Adrenal gland (tissue), 9 donors: ENCODE measurements at regions not wholly inside any gene's neighbourhood (a gene's known extent, or its start where the extent isn't known, plus 50 kb on each side); places are given as distances from the start of the nearest gene placed in this dataset.

Experiments
- DNase-seq, 7 donors: peaks; one replicate each; pipeline ENCODE4 v3.0.0-alpha.2; 2019 to 2020
- H3K27ac ChIP-seq, 5 donors: fragments of 200-600 bp; sonication (generic) in 4 of 5; 1 replicate in 3 of 5; 2 replicates in 2 of 5; pipeline versions ENCODE4 v1.5.1 to v1.8.0; 2016 to 2020; ENCODE audit warnings: mild to moderate bottlenecking in 1 of 5
- H3K27me3 ChIP-seq: fragments of 200-600 bp; 2 replicates; pipeline ENCODE4 v1.8.0; 2021
- H3K36me3 ChIP-seq, 2 donors: fragments of 200-600 bp; replicated peaks in 1 of 2; 1 replicate in 1 of 2; 2 replicates in 1 of 2; pipeline versions ENCODE4 v1.5.1 to v1.8.0; 2018 to 2022
- H3K4me1 ChIP-seq, 2 donors: fragments of 200-600 bp; replicated peaks in 1 of 2; 1 replicate in 1 of 2; 2 replicates in 1 of 2; pipeline versions ENCODE4 v1.5.1 to v1.8.0; 2018 to 2021
- H3K4me3 ChIP-seq, 4 donors: fragments of 200-600 bp; sonication (generic) in 3 of 4; one replicate each; pipeline ENCODE4 v1.5.1; 2016 to 2018
- H3K9me3 ChIP-seq, 3 donors: fragments of 200-600 bp; sonication (generic) in 1 of 3; replicated peaks in 1 of 3; 1 replicate in 2 of 3; 2 replicates in 1 of 3; pipeline versions ENCODE4 v1.5.1 to v1.8.0; 2016 to 2021
- CTCF ChIP-seq, 6 experiments: fragments of 450-650 bp in 4 of 6; fragments of 200-600 bp in 2 of 6; sonication (generic) in 1 of 6; IDR thresholded peaks; 1 replicate in 5 of 6; 2 replicates in 1 of 6; pipeline versions ENCODE4 v1.5.1 to v1.8.0; 2016 to 2021; ENCODE audit warnings: antibody characterized with exemption in 6 of 6, mild to moderate bottlenecking in 2 of 6, moderate library complexity in 1 of 6
- POLR2A ChIP-seq, 2 donors: fragments of 450-650 bp; IDR thresholded peaks; one replicate each; pipeline ENCODE4 v1.6.1; 2017; ENCODE audit warnings: antibody characterized with exemption in 2 of 2, mild to moderate bottlenecking in 2 of 2, moderate library complexity in 1 of 2
- WGBS, 4 donors: extraction: QIAGEN DNeasy Blood & Tissue Kit in 2 of 4; methylation state at CpG; one replicate each; pipeline versions ENCODE4 v1.1.5 to v1.1.7; 2013 to 2017; 5-methylcytosine and 5-hydroxymethylcytosine counted together
- intact Hi-C, 2 donors: fragments of 100-400 bp; cut with DNase I; formaldehyde crosslinking; loops; one replicate each; pipeline versions ENCODE4 v1.14.1 to v1.15.0; 2022 to 2023
- donor health status: healthy with polysubstance abuse.
- donor health status: Bipolar disorder and iron deficiency.
- donor health status: DM: yes; HTN: yes; CAD: no.
- donor health status: DM: no; HTN: no; CAD: no.
- donor health status: DM: no; HTN: no; CAD: no.

DNA sequence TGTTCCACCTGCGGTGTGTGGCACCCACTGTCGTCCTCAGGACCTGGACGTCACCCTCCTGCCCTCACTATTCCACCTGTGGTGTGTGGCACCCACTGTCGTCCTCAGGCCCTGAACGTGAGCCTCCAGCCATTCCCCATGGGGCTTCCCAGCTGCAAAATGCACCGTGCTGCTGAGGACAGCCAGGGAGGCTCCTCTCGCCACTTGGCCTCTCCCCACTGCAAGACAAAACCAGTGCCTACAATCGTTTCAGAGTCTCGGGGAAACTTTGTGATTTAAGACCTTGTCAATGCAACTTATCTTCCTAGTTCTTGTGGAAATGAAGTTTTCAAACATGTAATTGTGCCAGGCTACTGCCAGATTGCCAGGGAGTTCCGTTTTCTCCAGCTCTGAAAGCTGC is 319.3 kb upstream of the SALL3 start:
- no peaks in the 10 kb centered on the region for H3K27me3 ChIP-seq
- H3K9me3 ChIP-seq: no peaks in the 10 kb centered on the region
- no peak overlapping the region for H3K27ac ChIP-seq
- no peak for DNase-seq
- intact Hi-C loops: no loop called here
- H3K36me3 ChIP-seq: no peaks in the 10 kb centered on the region
- H3K4me1 ChIP-seq: no peaks in the 10 kb centered on the region
- TF ChIP-seq POLR2A (IDR thresholded peaks at IDR 0.05): no peak
- no peak for TF ChIP-seq CTCF (IDR thresholded peaks at IDR 0.05)
- H3K4me3 ChIP-seq: no peak overlapping the region
- 48 to 72% (median 66%) methylated on average over 8 to 10 of the region's 10 CpGs for WGBS, 4 donors

DNA sequence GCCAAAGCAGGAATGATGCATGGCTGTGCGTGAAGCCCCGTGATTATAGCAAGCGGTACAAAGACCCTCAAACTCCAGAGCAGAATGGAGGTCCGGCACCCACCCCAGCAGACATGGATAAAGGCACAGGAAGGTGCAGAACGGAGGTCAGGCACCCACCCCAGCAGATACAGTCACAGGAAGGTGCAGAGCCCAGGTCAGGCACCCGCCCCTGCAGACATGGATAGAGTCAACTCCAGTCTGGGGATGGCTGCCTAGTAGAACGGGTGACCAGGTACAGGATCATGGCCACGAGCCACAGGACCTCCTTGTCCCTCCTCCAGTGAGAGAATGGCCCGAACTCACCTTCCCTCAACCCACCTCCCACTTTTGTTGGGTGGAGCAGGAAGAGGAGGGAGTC is 318.3 kb upstream of the SALL3 start:
- intact Hi-C loops: no loop called here
- Histone ChIP-seq H3K4me3 (no peak overlapping the region), H3K27ac (no peak overlapping the region), H3K27me3 (no peaks in the 10 kb centered on the region), H3K4me1 (no peaks in the 10 kb centered on the region), H3K9me3 (no peaks in the 10 kb centered on the region), H3K36me3 (no peaks in the 10 kb centered on the region)
- no peak for DNase-seq
- WGBS, 4 donors: 77 to 87% (median 84%) methylated on average over 8 to 9 of the region's 9 CpGs
- no peak for TF ChIP-seq POLR2A (IDR thresholded peaks at IDR 0.05)
- no peak for TF ChIP-seq CTCF (IDR thresholded peaks at IDR 0.05)

GRCh38 chr18:78662879-78663278 is 316.7 kb upstream of the SALL3 start:
- Histone ChIP-seq H3K27me3 (no peaks in the 10 kb centered on the region), H3K4me1 (no peaks in the 10 kb centered on the region), H3K36me3 (no peaks in the 10 kb centered on the region), H3K9me3 (no peaks in the 10 kb centered on the region), H3K4me3 (no peak overlapping the region), H3K27ac (no peak overlapping the region)
- TF ChIP-seq POLR2A (IDR thresholded peaks at IDR 0.05) (no peak), CTCF (IDR thresholded peaks at IDR 0.05) (no peak)
- intact Hi-C loops: no loop called here
- 84 to 90% (median 86%) methylated on average over 8 to 9 of the region's 9 CpGs for WGBS, 4 donors
- DNase-seq: no peak

GRCh38 chr18:78664048-78664447 is 315.6 kb upstream of the SALL3 start:
- intact Hi-C loops: no loop called here
- H3K27me3 ChIP-seq: no peaks in the 10 kb centered on the region
- H3K4me3 ChIP-seq: no peak overlapping the region
- H3K4me1 ChIP-seq: no peaks in the 10 kb centered on the region
- no peak for DNase-seq
- no peak for TF ChIP-seq POLR2A (IDR thresholded peaks at IDR 0.05)
- no peak for TF ChIP-seq CTCF (IDR thresholded peaks at IDR 0.05)
- H3K27ac ChIP-seq: no peak overlapping the region
- no peaks in the 10 kb centered on the region for H3K9me3 ChIP-seq
- H3K36me3 ChIP-seq: no peaks in the 10 kb centered on the region
- 79 to 92% (median 84%) methylated on average over 13 of the region's 13 CpGs for WGBS, 4 donors
